Endothelial cell of umbilical vein (primary cell): ENCODE measurements at regions not wholly inside any gene's neighbourhood (a gene's known extent, or its start where the extent isn't known, plus 50 kb on each side); places are given as distances from the start of the nearest gene placed in this dataset.

Experiments
- POLR2A ChIP-seq: IDR thresholded peaks from 2 replicates; pipeline ENCODE4 v1.6.1; 2012; ENCODE audit warnings: low read depth, mild to moderate bottlenecking, control low read depth, low read length
- TF ChIP-seq, protein P1 (sequence below), 2 donors: IDR thresholded peaks; 1 replicate in 1 of 2; 2 replicates in 1 of 2; pipeline ENCODE4 v1.5.1; 2011; ENCODE audit warnings: low read length in 2 of 2, mild to moderate bottlenecking in 2 of 2, moderate library complexity in 2 of 2, control low read depth in 1 of 2, inconsistent platforms in 1 of 2, low read depth in 1 of 2; ENCODE audit not compliant: insufficient read depth in 1 of 2; ENCODE audit errors: extremely low read depth in 1 of 2

DNA sequence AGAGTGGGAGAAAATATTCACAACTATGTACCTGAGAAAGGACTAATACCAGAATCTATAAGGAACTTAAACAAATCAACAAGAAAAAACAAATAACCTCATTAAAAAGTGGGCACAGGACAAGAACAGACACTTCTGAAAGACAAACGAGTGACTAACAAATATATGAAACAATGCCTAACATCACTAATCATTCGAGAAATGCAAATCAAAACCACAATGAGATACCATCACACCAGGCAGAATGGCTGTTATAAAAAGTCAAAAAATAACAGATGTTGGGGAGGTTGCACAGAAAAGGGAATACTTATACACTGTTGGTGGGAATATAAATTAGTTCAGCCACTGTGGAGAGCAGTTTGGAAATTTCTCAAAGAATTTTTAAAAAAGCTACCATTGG lies 83.5 kb upstream of the WSCD1 start:
- TF ChIP-seq, protein P1, sequence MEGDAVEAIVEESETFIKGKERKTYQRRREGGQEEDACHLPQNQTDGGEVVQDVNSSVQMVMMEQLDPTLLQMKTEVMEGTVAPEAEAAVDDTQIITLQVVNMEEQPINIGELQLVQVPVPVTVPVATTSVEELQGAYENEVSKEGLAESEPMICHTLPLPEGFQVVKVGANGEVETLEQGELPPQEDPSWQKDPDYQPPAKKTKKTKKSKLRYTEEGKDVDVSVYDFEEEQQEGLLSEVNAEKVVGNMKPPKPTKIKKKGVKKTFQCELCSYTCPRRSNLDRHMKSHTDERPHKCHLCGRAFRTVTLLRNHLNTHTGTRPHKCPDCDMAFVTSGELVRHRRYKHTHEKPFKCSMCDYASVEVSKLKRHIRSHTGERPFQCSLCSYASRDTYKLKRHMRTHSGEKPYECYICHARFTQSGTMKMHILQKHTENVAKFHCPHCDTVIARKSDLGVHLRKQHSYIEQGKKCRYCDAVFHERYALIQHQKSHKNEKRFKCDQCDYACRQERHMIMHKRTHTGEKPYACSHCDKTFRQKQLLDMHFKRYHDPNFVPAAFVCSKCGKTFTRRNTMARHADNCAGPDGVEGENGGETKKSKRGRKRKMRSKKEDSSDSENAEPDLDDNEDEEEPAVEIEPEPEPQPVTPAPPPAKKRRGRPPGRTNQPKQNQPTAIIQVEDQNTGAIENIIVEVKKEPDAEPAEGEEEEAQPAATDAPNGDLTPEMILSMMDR (IDR thresholded peaks at IDR 0.05; ENCODE audit: extremely low read depth in 1 of 2, insufficient read depth in 1 of 2, low read depth in 1 of 2, low read length in 2 of 2) = no peak
- TF ChIP-seq POLR2A = no peak
